SK-N-SH (cell line): ENCODE measurements at regions not wholly inside any gene's neighbourhood (a gene's known extent, or its start where the extent isn't known, plus 50 kb on each side); places are given as distances from the start of the nearest gene placed in this dataset.

Experiments used
- CTCF ChIA-PET: fragments of 300-600, 350-600 bp; formaldehyde crosslinking; extraction: SDS; loops from one replicate; lab custom pipeline; 2021; lab: Yijun Ruan, JAX
- POLR2A ChIA-PET: fragments of 350-600 bp; sonication (Branson Sonifier 250); formaldehyde crosslinking; extraction: SDS; loops from one replicate; lab custom pipeline; 2020; ENCODE audit warnings: antibody characterized with exemption, inconsistent platforms; lab: Yijun Ruan, JAX
- DNase-seq: peaks from one replicate; pipeline ENCODE4 v3.0.0; 2012
- H2AFZ ChIP-seq: fragments of 200-600 bp; sonication (generic); 2 replicates; pipeline ENCODE4 v1.8.1; 2016; ENCODE audit warnings: antibody characterized with exemption, mild to moderate bottlenecking, low read depth
- H3F3A ChIP-seq: fragments of 200-600 bp; sonication (generic); replicated peaks from 2 replicates; pipeline ENCODE3; 2016; ENCODE audit warnings: antibody characterized with exemption, mild to moderate bottlenecking; ENCODE audit not compliant: insufficient read depth
- H3K27ac ChIP-seq, 2 experiments: fragments of 200-500 bp in 1 of 2; fragments of 200-600 bp in 1 of 2; sonication (Bioruptor generic) in 1 of 2; sonication (generic), shearing (Covaris generic) in 1 of 2; 2 replicates each; pipeline versions ENCODE4 v1.5.1 to v1.6.1; 2014 to 2016; ENCODE audit warnings: low read depth in 2 of 2, inconsistent platforms in 1 of 2, low read length in 1 of 2, mild to moderate bottlenecking in 1 of 2, mixed read lengths in 1 of 2
- H3K27me3 ChIP-seq: fragments of 200-600 bp; sonication (generic), shearing (Covaris generic); 2 replicates; pipeline ENCODE4 v1.6.1; 2016; ENCODE audit warnings: mixed run types; ENCODE audit not compliant: insufficient read depth
- H3K36me3 ChIP-seq, 2 experiments: fragments of 200-500 bp in 1 of 2; fragments of 200-600 bp in 1 of 2; sonication (Bioruptor generic) in 1 of 2; sonication (generic) in 1 of 2; replicated peaks in 1 of 2; 2 replicates each; pipeline versions ENCODE3 to v1.5.1; 2014 to 2016; ENCODE audit warnings: low read length in 1 of 2, mild to moderate bottlenecking in 1 of 2; ENCODE audit not compliant: insufficient read depth in 2 of 2, control insufficient read depth in 1 of 2
- H3K4me1 ChIP-seq, 2 experiments: fragments of 200-500 bp in 1 of 2; fragments of 200-600 bp in 1 of 2; sonication (Bioruptor generic) in 1 of 2; sonication (generic), shearing (Covaris generic) in 1 of 2; 2 replicates each; pipeline versions ENCODE4 v1.5.1 to v1.6.1; 2014 to 2016; ENCODE audit warnings: low read depth in 1 of 2, low read length in 1 of 2, mixed run types in 1 of 2; ENCODE audit not compliant: insufficient read depth in 2 of 2, control insufficient read depth in 1 of 2
- H3K4me2 ChIP-seq: fragments of 200-600 bp; sonication (generic), shearing (Covaris generic); 2 replicates; pipeline ENCODE4 v1.6.1; 2017; ENCODE audit warnings: mixed run types
- H3K4me3 ChIP-seq, 2 experiments: fragments of 200-500 bp in 1 of 2; fragments of 200-600 bp in 1 of 2; sonication (Bioruptor generic) in 1 of 2; sonication (generic), shearing (Covaris generic) in 1 of 2; 2 replicates each; pipeline versions ENCODE4 v1.5.1 to v1.8.1; 2014 to 2016; ENCODE audit warnings: low read depth in 2 of 2, inconsistent platforms in 1 of 2, low read length in 1 of 2, mild to moderate bottlenecking in 1 of 2, mixed read lengths in 1 of 2, moderate library complexity in 1 of 2
- H3K79me2 ChIP-seq: fragments of 200-600 bp; sonication (generic); 2 replicates; pipeline ENCODE4 v1.8.1; 2017; ENCODE audit warnings: mild to moderate bottlenecking; ENCODE audit not compliant: insufficient read depth
- H3K9ac ChIP-seq: fragments of 200-600 bp; sonication (generic); 2 replicates; pipeline ENCODE4 v1.6.1; 2017; ENCODE audit warnings: mixed run types
- H3K9me2 ChIP-seq: fragments of 200-600 bp; sonication (generic); 2 replicates; pipeline ENCODE4 v1.6.1; 2017; ENCODE audit warnings: mixed run types
- H3K9me3 ChIP-seq: fragments of 200-600 bp; sonication (generic); 2 replicates; pipeline ENCODE4 v1.6.1; 2017; ENCODE audit warnings: mixed run types, mild to moderate bottlenecking, moderate library complexity
- H4K20me1 ChIP-seq: fragments of 200-600 bp; sonication (generic); 2 replicates; pipeline ENCODE4 v1.6.1; 2017; ENCODE audit warnings: mild to moderate bottlenecking, mixed run types; ENCODE audit not compliant: insufficient read depth
- EP300 ChIP-seq, 2 experiments: IDR thresholded peaks; 2 replicates each; pipeline versions ENCODE4 v1.4.0 to v1.6.1; 2012; ENCODE audit warnings: borderline replicate concordance in 1 of 2, low read depth in 1 of 2, low read length in 1 of 2
- EZH2phosphoT487 ChIP-seq: fragments of 200-600 bp; sonication (generic); IDR thresholded peaks from 2 replicates; pipeline ENCODE4 v1.6.1; 2017; ENCODE audit warnings: low read depth, mixed run types, mild to moderate bottlenecking, antibody characterized with exemption, moderate library complexity, borderline replicate concordance
- FOSL2 ChIP-seq: IDR thresholded peaks from 2 replicates; pipeline ENCODE4 v1.4.0; 2012; ENCODE audit warnings: low read depth, mild to moderate bottlenecking, moderate library complexity, borderline replicate concordance
- FOXJ3 ChIP-seq: sonication (generic); formaldehyde crosslinking; IDR thresholded peaks from 2 replicates; pipeline ENCODE4 v1.5.1; 2020; ENCODE audit warnings: mild to moderate bottlenecking, missing genetic modification reagents
- FOXM1 ChIP-seq: IDR thresholded peaks from 2 replicates; pipeline ENCODE4 v1.4.0; 2012; ENCODE audit warnings: low read depth, mild to moderate bottlenecking
- GABPA ChIP-seq: IDR thresholded peaks from 2 replicates; pipeline ENCODE4 v1.4.0; 2012; ENCODE audit warnings: low read depth, mild to moderate bottlenecking
- GATA2 ChIP-seq: sonication (generic); formaldehyde crosslinking; IDR thresholded peaks from 2 replicates; pipeline ENCODE4 v1.5.0; 2020; ENCODE audit warnings: mild to moderate bottlenecking, missing genetic modification reagents
- MEF2A ChIP-seq: IDR thresholded peaks from 2 replicates; pipeline ENCODE4 v1.4.0; 2012; ENCODE audit warnings: low read depth, borderline replicate concordance
- MXI1 ChIP-seq: IDR thresholded peaks from 2 replicates; pipeline ENCODE4 v1.6.1; 2012; ENCODE audit warnings: mild to moderate bottlenecking, low read depth, low read length, improper control_type of control experiment
- NFIC ChIP-seq: IDR thresholded peaks from 2 replicates; pipeline ENCODE4 v1.4.0; 2012; ENCODE audit warnings: borderline replicate concordance
- NRF1 ChIP-seq: IDR thresholded peaks from 2 replicates; pipeline ENCODE4 v1.6.1; 2012; ENCODE audit warnings: low read depth, mild to moderate bottlenecking, low read length
- POLR2AphosphoS5 ChIP-seq: IDR thresholded peaks from 2 replicates; pipeline ENCODE4 v1.6.1; 2012; ENCODE audit warnings: low read depth, low read length
- RCOR1 ChIP-seq: fragments of 150-350 bp; IDR thresholded peaks from 2 replicates; pipeline ENCODE4 v1.6.1; 2017; ENCODE audit warnings: antibody characterized with exemption, low read length
- RFX5 ChIP-seq: IDR thresholded peaks from 2 replicates; pipeline ENCODE4 v1.6.1; 2012; ENCODE audit warnings: mild to moderate bottlenecking, improper control_type of control experiment, low read length
- SMC3 ChIP-seq: IDR thresholded peaks from 2 replicates; pipeline ENCODE4 v1.6.1; 2012; ENCODE audit warnings: low read depth, low read length, improper control_type of control experiment
- TAF1 ChIP-seq: IDR thresholded peaks from 2 replicates; pipeline ENCODE4 v1.6.1; 2012; ENCODE audit warnings: low read depth, mild to moderate bottlenecking, low read length, moderate library complexity, borderline replicate concordance
- TCF12 ChIP-seq: IDR thresholded peaks from 2 replicates; pipeline ENCODE4 v1.4.0; 2012
- TEAD4 ChIP-seq: IDR thresholded peaks from 2 replicates; pipeline ENCODE4 v1.4.0; 2012; ENCODE audit warnings: mild to moderate bottlenecking, borderline replicate concordance; ENCODE audit not compliant: insufficient read depth
- USF2 ChIP-seq: fragments of 150-350 bp; IDR thresholded peaks from 2 replicates; pipeline ENCODE4 v1.6.1; 2017; ENCODE audit warnings: antibody characterized with exemption, low read length, low read depth, borderline replicate concordance
- YY1 ChIP-seq: IDR thresholded peaks from 2 replicates; pipeline ENCODE4 v1.4.0; 2012; ENCODE audit warnings: low read depth, mild to moderate bottlenecking
- ZBTB33 ChIP-seq: IDR thresholded peaks from 2 replicates; pipeline ENCODE4 v1.4.0; 2012; ENCODE audit warnings: low read depth, borderline replicate concordance
- WGBS: methylation state at CpG from one replicate; pipeline ENCODE4 v1.1.6; 2017; ENCODE audit warnings: low lambda C conversion rate; 5-methylcytosine and 5-hydroxymethylcytosine counted together
- TF ChIP-seq, protein P1 (sequence below): fragments of 150-350 bp; IDR thresholded peaks from 2 replicates; pipeline ENCODE4 v1.6.1; 2016; ENCODE audit warnings: mild to moderate bottlenecking, low read depth, low read length
- TF ChIP-seq, protein P2 (sequence below): IDR thresholded peaks from 2 replicates; pipeline ENCODE4 v1.4.0; 2012; ENCODE audit warnings: low read depth

- H3K27ac ChIP-seq, result no peak overlapping the region
- H3K79me2 ChIP-seq, result no peaks in the 10 kb centered on the region
- no peaks in the 10 kb centered on the region for H3F3A ChIP-seq
- DNase-seq, result no peak
- no peaks in the 10 kb centered on the region for H4K20me1 ChIP-seq
- H3K4me3 ChIP-seq, result no peak overlapping the region
- POLR2A ChIA-PET, result no interaction called here
- H3K4me2 ChIP-seq, result no peak overlapping the region
- no peak for TF ChIP-seq FOXM1
- no peak for TF ChIP-seq RFX5
- no peak for TF ChIP-seq MEF2A
- TF ChIP-seq TEAD4, result no peak
- TF ChIP-seq USF2, result no peak
- TF ChIP-seq EZH2phosphoT487, result no peak
- TF ChIP-seq GABPA, result no peak
- TF ChIP-seq RCOR1, result no peak
- TF ChIP-seq TCF12, result no peak
- no peak for TF ChIP-seq NRF1
- no peak for TF ChIP-seq MXI1
- no peak overlapping the region for H2AFZ ChIP-seq
- H3K9me2 ChIP-seq, result no peaks in the 10 kb centered on the region
- CTCF ChIA-PET, result no interaction called here
- H3K9ac ChIP-seq, result no peak overlapping the region
- peaks cover 0 to 2% of the 10 kb centered on the region in 2 experiments; a peak in 1 of 4 replicates for H3K4me1 ChIP-seq
- H3K27me3 ChIP-seq, result no peaks in the 10 kb centered on the region
- WGBS, result 80% methylated on average over 1 of the region's 1 CpG
- H3K9me3 ChIP-seq, result no peaks in the 10 kb centered on the region
- no peaks in the 10 kb centered on the region for H3K36me3 ChIP-seq
Observed at GRCh38 chr10:54903745-54904144, 102.7 kb upstream of the PCDH15 start.

GRCh38 chr10:54900584-54900983, 99.6 kb upstream of the PCDH15 start:
- Histone ChIP-seq H3K27me3 (no peaks in the 10 kb centered on the region), H3K9me3 (no peaks in the 10 kb centered on the region), H3K4me2 (no peak overlapping the region), H3K36me3 (no peaks in the 10 kb centered on the region), H2AFZ (no peak overlapping the region), H3K4me3 (no peak overlapping the region), H3F3A (no peaks in the 10 kb centered on the region), H3K9ac (no peak overlapping the region), H4K20me1 (no peaks in the 10 kb centered on the region), H3K27ac (no peak overlapping the region), H3K9me2 (no peaks in the 10 kb centered on the region), H3K4me1 (peaks cover 0 to 2% of the 10 kb centered on the region in 2 experiments; a peak in 1 of 4 replicates), H3K79me2 (no peaks in the 10 kb centered on the region)
- no peak for DNase-seq
- TF ChIP-seq, protein P1, sequence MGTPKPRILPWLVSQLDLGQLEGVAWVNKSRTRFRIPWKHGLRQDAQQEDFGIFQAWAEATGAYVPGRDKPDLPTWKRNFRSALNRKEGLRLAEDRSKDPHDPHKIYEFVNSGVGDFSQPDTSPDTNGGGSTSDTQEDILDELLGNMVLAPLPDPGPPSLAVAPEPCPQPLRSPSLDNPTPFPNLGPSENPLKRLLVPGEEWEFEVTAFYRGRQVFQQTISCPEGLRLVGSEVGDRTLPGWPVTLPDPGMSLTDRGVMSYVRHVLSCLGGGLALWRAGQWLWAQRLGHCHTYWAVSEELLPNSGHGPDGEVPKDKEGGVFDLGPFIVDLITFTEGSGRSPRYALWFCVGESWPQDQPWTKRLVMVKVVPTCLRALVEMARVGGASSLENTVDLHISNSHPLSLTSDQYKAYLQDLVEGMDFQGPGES, result no peak
- TF ChIP-seq YY1 (no peak), POLR2AphosphoS5 (no peak), GATA2 (CRISPR knock-in tag) (no peak), TCF12 (no peak), ZBTB33 (no peak), TEAD4 (no peak), FOXM1 (no peak), SMC3 (no peak), NFIC (no peak), TAF1 (no peak), GABPA (no peak), FOXJ3 (CRISPR knock-in tag) (no peak), EP300 (IDR thresholded peaks at IDR 0.05; ENCODE audit: borderline replicate concordance in 1 of 2, low read depth in 1 of 2, low read length in 1 of 2) (no peak), EZH2phosphoT487 (no peak), FOSL2 (no peak)
- TF ChIP-seq, protein P2, sequence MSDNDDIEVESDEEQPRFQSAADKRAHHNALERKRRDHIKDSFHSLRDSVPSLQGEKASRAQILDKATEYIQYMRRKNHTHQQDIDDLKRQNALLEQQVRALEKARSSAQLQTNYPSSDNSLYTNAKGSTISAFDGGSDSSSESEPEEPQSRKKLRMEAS, result no peak
- 59% methylated on average over 1 of the region's 1 CpG for WGBS
- CTCF ChIA-PET, result no interaction called here
- POLR2A ChIA-PET, result no interaction called here
